Stomach (tissue), 4 donors: ENCODE measurements at regions not wholly inside any gene's neighbourhood (a gene's known extent, or its start where the extent isn't known, plus 50 kb on each side); places are given as distances from the start of the nearest gene placed in this dataset.

ENCODE experiments used
- POLR2A ChIP-seq, 4 donors: fragments of 450-650 bp; IDR thresholded peaks; one replicate each; pipeline ENCODE4 v1.6.1; 2016; ENCODE audit warnings: antibody characterized with exemption in 4 of 4, control low read depth in 2 of 4, mild to moderate bottlenecking in 1 of 4, moderate library complexity in 1 of 4
- POLR2AphosphoS5 ChIP-seq, 3 donors: sonication (generic); formaldehyde crosslinking; IDR thresholded peaks; one replicate each; pipeline ENCODE4 v1.6.1; 2016; ENCODE audit warnings: antibody characterized with exemption in 3 of 3
- TF ChIP-seq, protein P1 (sequence below), 7 experiments: fragments of 450-650 bp in 4 of 7; fragments of 200-600 bp in 3 of 7; sonication (generic) in 3 of 7; IDR thresholded peaks; one replicate each; pipeline ENCODE4 v1.5.1; 2016 to 2019; ENCODE audit warnings: antibody characterized with exemption in 7 of 7, control low read depth in 2 of 7, mild to moderate bottlenecking in 1 of 7

- TF ChIP-seq, protein P1, sequence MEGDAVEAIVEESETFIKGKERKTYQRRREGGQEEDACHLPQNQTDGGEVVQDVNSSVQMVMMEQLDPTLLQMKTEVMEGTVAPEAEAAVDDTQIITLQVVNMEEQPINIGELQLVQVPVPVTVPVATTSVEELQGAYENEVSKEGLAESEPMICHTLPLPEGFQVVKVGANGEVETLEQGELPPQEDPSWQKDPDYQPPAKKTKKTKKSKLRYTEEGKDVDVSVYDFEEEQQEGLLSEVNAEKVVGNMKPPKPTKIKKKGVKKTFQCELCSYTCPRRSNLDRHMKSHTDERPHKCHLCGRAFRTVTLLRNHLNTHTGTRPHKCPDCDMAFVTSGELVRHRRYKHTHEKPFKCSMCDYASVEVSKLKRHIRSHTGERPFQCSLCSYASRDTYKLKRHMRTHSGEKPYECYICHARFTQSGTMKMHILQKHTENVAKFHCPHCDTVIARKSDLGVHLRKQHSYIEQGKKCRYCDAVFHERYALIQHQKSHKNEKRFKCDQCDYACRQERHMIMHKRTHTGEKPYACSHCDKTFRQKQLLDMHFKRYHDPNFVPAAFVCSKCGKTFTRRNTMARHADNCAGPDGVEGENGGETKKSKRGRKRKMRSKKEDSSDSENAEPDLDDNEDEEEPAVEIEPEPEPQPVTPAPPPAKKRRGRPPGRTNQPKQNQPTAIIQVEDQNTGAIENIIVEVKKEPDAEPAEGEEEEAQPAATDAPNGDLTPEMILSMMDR (IDR thresholded peaks at IDR 0.05): no peak
- TF ChIP-seq POLR2A (IDR thresholded peaks at IDR 0.05) (no peak), POLR2AphosphoS5 (IDR thresholded peaks at IDR 0.05) (no peak)
Observed at GRCh38 chr6:126477678-126478077, 137.8 kb downstream of the CENPW start.
